Gastrocnemius medialis (tissue), 4 donors: ENCODE measurements at regions not wholly inside any gene's neighbourhood (a gene's known extent, or its start where the extent isn't known, plus 50 kb on each side); places are given as distances from the start of the nearest gene placed in this dataset.

Experiments used
- POLR2A ChIP-seq, 2 donors: fragments of 450-650 bp; IDR thresholded peaks; one replicate each; pipeline ENCODE4 v1.6.1; 2017; ENCODE audit warnings: antibody characterized with exemption in 2 of 2, mild to moderate bottlenecking in 2 of 2, moderate library complexity in 2 of 2
- TF ChIP-seq, protein P1 (sequence below), 5 experiments: fragments of 450-650 bp in 3 of 5; fragments of 200-600 bp in 2 of 5; sonication (generic) in 2 of 5; IDR thresholded peaks in 4 of 5; conservative IDR thresholded peaks in 1 of 5; 1 replicate in 4 of 5; 2 replicates in 1 of 5; pipeline ENCODE4 v1.5.1; 2016 to 2019; ENCODE audit warnings: antibody characterized with exemption in 5 of 5, mild to moderate bottlenecking in 3 of 5, moderate library complexity in 3 of 5

DNA sequence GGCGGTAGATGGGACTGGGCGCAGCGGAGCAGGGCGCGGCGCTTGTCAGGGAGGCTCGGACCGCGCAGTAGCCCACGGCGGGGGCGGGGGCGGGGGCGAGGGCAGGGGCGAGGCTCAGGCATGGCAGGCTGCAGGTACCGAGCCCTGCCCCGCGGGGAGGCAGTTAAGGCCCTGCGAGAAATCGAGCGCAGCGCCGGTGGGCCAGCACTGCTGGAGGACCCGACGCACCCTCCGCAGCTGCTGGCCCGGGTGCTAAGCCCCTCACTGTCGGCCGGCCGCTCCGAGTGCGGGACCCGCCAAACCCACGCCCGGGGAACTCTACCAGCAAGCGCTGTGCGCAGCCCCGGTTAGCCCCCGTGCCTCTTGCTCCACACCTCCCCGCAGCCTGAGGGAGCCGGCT is 90.2 kb upstream of the RPL38 start:
- TF ChIP-seq, protein P1, sequence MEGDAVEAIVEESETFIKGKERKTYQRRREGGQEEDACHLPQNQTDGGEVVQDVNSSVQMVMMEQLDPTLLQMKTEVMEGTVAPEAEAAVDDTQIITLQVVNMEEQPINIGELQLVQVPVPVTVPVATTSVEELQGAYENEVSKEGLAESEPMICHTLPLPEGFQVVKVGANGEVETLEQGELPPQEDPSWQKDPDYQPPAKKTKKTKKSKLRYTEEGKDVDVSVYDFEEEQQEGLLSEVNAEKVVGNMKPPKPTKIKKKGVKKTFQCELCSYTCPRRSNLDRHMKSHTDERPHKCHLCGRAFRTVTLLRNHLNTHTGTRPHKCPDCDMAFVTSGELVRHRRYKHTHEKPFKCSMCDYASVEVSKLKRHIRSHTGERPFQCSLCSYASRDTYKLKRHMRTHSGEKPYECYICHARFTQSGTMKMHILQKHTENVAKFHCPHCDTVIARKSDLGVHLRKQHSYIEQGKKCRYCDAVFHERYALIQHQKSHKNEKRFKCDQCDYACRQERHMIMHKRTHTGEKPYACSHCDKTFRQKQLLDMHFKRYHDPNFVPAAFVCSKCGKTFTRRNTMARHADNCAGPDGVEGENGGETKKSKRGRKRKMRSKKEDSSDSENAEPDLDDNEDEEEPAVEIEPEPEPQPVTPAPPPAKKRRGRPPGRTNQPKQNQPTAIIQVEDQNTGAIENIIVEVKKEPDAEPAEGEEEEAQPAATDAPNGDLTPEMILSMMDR (IDR thresholded peaks at IDR 0.05 in 4 of 5, conservative IDR thresholded peaks at IDR 0.05 in 1 of 5) = no peak
- no peak for TF ChIP-seq POLR2A (IDR thresholded peaks at IDR 0.05)
